PC-3 (cell line): ENCODE measurements at regions not wholly inside any gene's neighbourhood (a gene's known extent, or its start where the extent isn't known, plus 50 kb on each side); places are given as distances from the start of the nearest gene placed in this dataset.
"Not testable (repeated sequence)": the region's sequence is repeated elsewhere in the genome, so short reads cannot be mapped to it uniquely, and the experiment has no call there.

Source experiments
- ATAC-seq: fragments of 200-7000 bp; cut with Tn5 transposase; 2 replicates; pipeline ENCODE4 v1.9.1; 2020; ENCODE audit warnings: mild to moderate bottlenecking, moderate library complexity
- BruUV-seq: library from RNA; stranded (reverse); fragments of 400-500 nt; replicated peaks from 2 replicates; lab custom pipeline; 2021; lab: Mats Ljungman, UMichigan
- CTCF ChIA-PET: fragments of 300-600 bp; sonication (Branson Sonifier 250); formaldehyde crosslinking; loops from one replicate; lab custom pipeline; 2022; ENCODE audit warnings: antibody characterized with exemption; lab: Charles Lee
- POLR2A ChIA-PET: fragments of 300-600 bp; sonication (Branson Sonifier 250); formaldehyde crosslinking; loops from one replicate; lab custom pipeline; 2022; ENCODE audit warnings: antibody characterized with exemption; ENCODE audit not compliant: unreplicated experiment; lab: Charles Lee
- DNase-seq: peaks from one replicate; pipeline ENCODE4 v3.0.0-alpha.2; 2015
- H2AFZ ChIP-seq: fragments of 300-600 bp; sonication (generic); 2 replicates; pipeline ENCODE4 v1.6.0; 2016; ENCODE audit warnings: antibody characterized with exemption, low read length
- H3F3A ChIP-seq: fragments of 300-600 bp; sonication (generic); one replicate; pipeline ENCODE4 v1.6.0; 2017; ENCODE audit warnings: antibody characterized with exemption, low read length, control low read depth, mild to moderate bottlenecking; ENCODE audit not compliant: unreplicated experiment
- H3K27ac ChIP-seq: fragments of 300-600 bp; sonication (generic); 2 replicates; pipeline ENCODE4 v1.5.1; 2016; ENCODE audit warnings: mild to moderate bottlenecking, low read length
- H3K27me3 ChIP-seq: fragments of 300-600 bp; sonication (generic); 2 replicates; pipeline ENCODE4 v1.6.1; 2016; ENCODE audit warnings: low read length, mixed read lengths
- H3K36me3 ChIP-seq: fragments of 300-600 bp; sonication (generic); 2 replicates; pipeline ENCODE4 v1.6.1; 2016; ENCODE audit warnings: low read depth, mixed run types, low read length, mixed read lengths
- H3K4me1 ChIP-seq: fragments of 300-600 bp; sonication (generic); 2 replicates; pipeline ENCODE4 v1.5.1; 2016; ENCODE audit warnings: low read length; ENCODE audit not compliant: insufficient read depth
- H3K4me2 ChIP-seq: fragments of 300-600 bp; sonication (generic); 2 replicates; pipeline ENCODE4 v1.6.0; 2016; ENCODE audit warnings: low read length
- H3K4me3 ChIP-seq: fragments of 300-600 bp; sonication (generic); 2 replicates; pipeline ENCODE4 v1.5.1; 2016; ENCODE audit warnings: mild to moderate bottlenecking, low read length, mixed read lengths
- H3K79me2 ChIP-seq: fragments of 300-600 bp; sonication (generic); 2 replicates; pipeline ENCODE4 v1.6.1; 2017; ENCODE audit warnings: low read length, mixed read lengths
- H3K9ac ChIP-seq: fragments of 300-600 bp; sonication (generic); 2 replicates; pipeline ENCODE4 v1.6.0; 2016; ENCODE audit warnings: mild to moderate bottlenecking, low read length
- H3K9me2 ChIP-seq: fragments of 300-600 bp; sonication (generic); replicated peaks from 2 replicates; pipeline ENCODE4 v1.6.1; 2016; ENCODE audit warnings: mixed run types, low read length, mixed read lengths
- H3K9me3 ChIP-seq: fragments of 300-600 bp; sonication (generic); 2 replicates; pipeline ENCODE4 v1.6.1; 2016; ENCODE audit warnings: low read length, mixed read lengths
- H4K20me1 ChIP-seq: fragments of 300-600 bp; sonication (generic); 2 replicates; pipeline ENCODE4 v1.6.1; 2016; ENCODE audit warnings: low read length, mixed read lengths
- CTCF ChIP-seq: fragments of 300-600 bp; sonication (generic); conservative IDR thresholded peaks from 2 replicates; pipeline ENCODE4 v1.5.1; 2017; ENCODE audit warnings: antibody characterized with exemption, low read depth, mild to moderate bottlenecking, low read length
- EZH2 ChIP-seq: fragments of 300-600 bp; sonication (generic); IDR thresholded peaks from one replicate; pipeline ENCODE4 v1.6.1; 2017; ENCODE audit warnings: antibody characterized with exemption, mild to moderate bottlenecking, low read length; ENCODE audit not compliant: unreplicated experiment
- EZH2phosphoT487 ChIP-seq: fragments of 300-600 bp; sonication (generic); IDR thresholded peaks from 2 replicates; pipeline ENCODE4 v1.6.1; 2018; ENCODE audit warnings: mild to moderate bottlenecking, antibody characterized with exemption, low read length, borderline replicate concordance
- intact Hi-C: fragments of 100-400 bp; cut with micrococcal nuclease; formaldehyde crosslinking; loops from 2 replicates; pipeline ENCODE4 v1.9.0; 2023

- Histone ChIP-seq H3K36me3 (no peaks in the 10 kb centered on the region), H3K4me2 (no peak overlapping the region), H4K20me1 (no peaks in the 10 kb centered on the region), H2AFZ (no peak overlapping the region), H3K9ac (no peak overlapping the region), H3K9me3 (no peaks in the 10 kb centered on the region), H3K79me2 (no peaks in the 10 kb centered on the region), H3K9me2 (no peaks in the 10 kb centered on the region), H3K4me3 (no peak overlapping the region), H3F3A (no peaks in the 10 kb centered on the region), H3K4me1 (no peaks in the 10 kb centered on the region), H3K27ac (no peak overlapping the region), H3K27me3 (0 out of 2 replicates have a peak, but pooled peaks cover 6% of the 10 kb centered on the region)
- TF ChIP-seq CTCF (no peak), EZH2phosphoT487 (no peak)
- intact Hi-C loops, result no loop called here
- no peak for DNase-seq
- POLR2A ChIA-PET, result no interaction called here
- BruUV-seq, result no TSS peak
- CTCF ChIA-PET, result no interaction called here
- ATAC-seq, result no peak
Measured at GRCh38 chr6:159398633-159399032, 229.4 kb downstream of the FNDC1 start.

GRCh38 chr6:159397753-159398152 lies 228.6 kb downstream of the FNDC1 start:
- H4K20me1 ChIP-seq, result no peaks in the 10 kb centered on the region
- H3K4me3 ChIP-seq, result no peak overlapping the region
- no peaks in the 10 kb centered on the region for H3K79me2 ChIP-seq
- POLR2A ChIA-PET, result no interaction called here
- TF ChIP-seq EZH2 (no peak), EZH2phosphoT487 (no peak), CTCF (no peak)
- no TSS peak for BruUV-seq
- no peak for DNase-seq
- H2AFZ ChIP-seq, result no peak overlapping the region
- CTCF ChIA-PET, result no interaction called here
- intact Hi-C loops, result no loop called here
- no peak overlapping the region for H3K4me2 ChIP-seq
- no peak overlapping the region for H3K27ac ChIP-seq
- H3K9me2 ChIP-seq, result no peaks in the 10 kb centered on the region
- 0 out of 2 replicates have a peak, but pooled peaks cover 6% of the 10 kb centered on the region for H3K27me3 ChIP-seq
- no peaks in the 10 kb centered on the region for H3K9me3 ChIP-seq
- H3K36me3 ChIP-seq, result no peaks in the 10 kb centered on the region
- no peaks in the 10 kb centered on the region for H3K4me1 ChIP-seq
- H3F3A ChIP-seq, result no peaks in the 10 kb centered on the region
- no peak for ATAC-seq
- H3K9ac ChIP-seq, result no peak overlapping the region

- no peak overlapping the region for H3K27ac ChIP-seq
- intact Hi-C loops, result no loop called here
Measured at GRCh38 chr6:159395609-159396008, 226.4 kb downstream of the FNDC1 start.

GRCh38 chr6:159392695-159393094 lies 223.5 kb downstream of the FNDC1 start:
- H3K9me3 ChIP-seq, H3K27ac ChIP-seq, ATAC-seq, BruUV-seq, H3K36me3 ChIP-seq, H2AFZ ChIP-seq, DNase-seq, H3K9ac ChIP-seq, H3F3A ChIP-seq, H3K9me2 ChIP-seq, POLR2A ChIA-PET, H4K20me1 ChIP-seq, H3K4me2 ChIP-seq, CTCF ChIA-PET, H3K4me3 ChIP-seq, H3K4me1 ChIP-seq, H3K27me3 ChIP-seq, H3K79me2 ChIP-seq, intact Hi-C loops: not testable (repeated sequence)

More at GRCh38 chr6:159395609-159396008, 226.4 kb downstream of the FNDC1 start:
- TF ChIP-seq EZH2 (no peak), EZH2phosphoT487 (no peak), CTCF (no peak)
- ChIA-PET CTCF (no interaction called here), POLR2A (no interaction called here)
- no peaks in the 10 kb centered on the region for H3K9me2 ChIP-seq
- ATAC-seq (no peak), DNase-seq (no peak)
- no peaks in the 10 kb centered on the region for H3K4me1 ChIP-seq
- H4K20me1 ChIP-seq, result no peaks in the 10 kb centered on the region
- no peaks in the 10 kb centered on the region for H3K79me2 ChIP-seq
- H3K9ac ChIP-seq, result no peak overlapping the region
- H3K27me3 ChIP-seq, result no peaks in the 10 kb centered on the region
- H3K4me2 ChIP-seq, result no peak overlapping the region
- H3F3A ChIP-seq, result no peaks in the 10 kb centered on the region
- no TSS peak for BruUV-seq
- H3K9me3 ChIP-seq, result no peaks in the 10 kb centered on the region
- no peaks in the 10 kb centered on the region for H3K36me3 ChIP-seq
- H2AFZ ChIP-seq, result no peak overlapping the region
- H3K4me3 ChIP-seq, result no peak overlapping the region
